Bronchial epithelial cell (primary cell): ENCODE measurements at regions not wholly inside any gene's neighbourhood (a gene's known extent, or its start where the extent isn't known, plus 50 kb on each side); places are given as distances from the start of the nearest gene placed in this dataset.

Source experiments
- DNase-seq: peaks from one replicate; pipeline ENCODE4 v3.0.0-alpha.2; 2010; ENCODE audit warnings: low read depth
- FAIRE-seq: peaks from 2 replicates; lab custom pipeline; 2011; peaks lifted over from hg19 to GRCh38; lab: Jason Lieb, UNC
- H3K27me3 ChIP-seq: 2 replicates; pipeline ENCODE4 v1.5.1; 2011; ENCODE audit warnings: low read length; ENCODE audit not compliant: control insufficient read depth, insufficient read depth
- H3K36me3 ChIP-seq: 2 replicates; pipeline ENCODE4 v1.5.1; 2011; ENCODE audit warnings: low read length; ENCODE audit not compliant: control insufficient read depth, insufficient read depth
- H3K4me3 ChIP-seq: 2 replicates; pipeline ENCODE4 v1.5.1; 2011; ENCODE audit warnings: mild to moderate bottlenecking, low read depth, low read length, control low read depth
- TF ChIP-seq, protein P1 (sequence below): IDR thresholded peaks from 2 replicates; pipeline ENCODE4 v1.5.1; 2011; ENCODE audit warnings: mild to moderate bottlenecking, moderate library complexity, low read length, control low read depth, inconsistent platforms; ENCODE audit not compliant: insufficient read depth, severe bottlenecking

DNA sequence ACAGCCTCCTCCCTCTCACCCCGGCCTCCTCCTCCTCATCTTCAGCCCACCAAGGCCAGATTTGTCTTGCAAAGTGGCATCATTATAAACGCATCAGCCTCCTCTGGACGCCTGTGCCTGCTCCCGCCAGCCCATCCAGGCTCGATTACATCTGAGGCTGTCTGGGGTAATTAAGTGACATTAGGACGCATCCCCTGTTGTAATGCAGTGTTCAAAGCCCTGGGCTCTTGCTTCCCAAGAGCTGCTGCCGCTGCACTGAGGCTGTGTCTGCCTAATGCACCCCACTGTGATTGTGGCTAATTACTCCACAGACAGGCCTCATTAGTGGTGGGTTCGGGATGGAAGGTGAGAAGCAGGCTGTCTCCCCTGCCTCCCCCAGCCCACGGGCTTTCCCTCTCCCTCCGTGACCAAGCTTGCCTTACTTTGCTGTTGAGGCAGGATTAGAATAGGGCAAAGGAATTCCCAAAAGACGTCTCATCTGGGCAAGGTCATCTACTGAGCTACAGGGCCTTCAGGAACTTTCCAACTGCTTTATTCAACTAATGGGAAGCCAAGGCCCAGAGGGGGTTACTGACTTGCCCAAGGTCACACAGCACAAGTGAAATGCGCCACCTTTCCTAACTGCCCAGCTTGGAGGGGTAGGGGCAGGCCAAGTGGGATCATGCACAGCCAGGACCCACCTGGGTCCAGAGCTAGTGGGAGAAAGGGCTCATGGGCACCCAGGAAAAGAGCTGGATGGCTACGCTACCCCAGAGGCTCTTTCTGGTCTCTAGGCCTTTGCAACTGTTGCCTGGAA is 66.2 kb upstream of the PCBD1 start:
- DNase-seq (no peak), FAIRE-seq (no peak)
- Histone ChIP-seq H3K4me3 (no peak overlapping the region), H3K27me3 (peaks cover 2% of the 10 kb centered on the region), H3K36me3 (no peaks in the 10 kb centered on the region)
- TF ChIP-seq, protein P1, sequence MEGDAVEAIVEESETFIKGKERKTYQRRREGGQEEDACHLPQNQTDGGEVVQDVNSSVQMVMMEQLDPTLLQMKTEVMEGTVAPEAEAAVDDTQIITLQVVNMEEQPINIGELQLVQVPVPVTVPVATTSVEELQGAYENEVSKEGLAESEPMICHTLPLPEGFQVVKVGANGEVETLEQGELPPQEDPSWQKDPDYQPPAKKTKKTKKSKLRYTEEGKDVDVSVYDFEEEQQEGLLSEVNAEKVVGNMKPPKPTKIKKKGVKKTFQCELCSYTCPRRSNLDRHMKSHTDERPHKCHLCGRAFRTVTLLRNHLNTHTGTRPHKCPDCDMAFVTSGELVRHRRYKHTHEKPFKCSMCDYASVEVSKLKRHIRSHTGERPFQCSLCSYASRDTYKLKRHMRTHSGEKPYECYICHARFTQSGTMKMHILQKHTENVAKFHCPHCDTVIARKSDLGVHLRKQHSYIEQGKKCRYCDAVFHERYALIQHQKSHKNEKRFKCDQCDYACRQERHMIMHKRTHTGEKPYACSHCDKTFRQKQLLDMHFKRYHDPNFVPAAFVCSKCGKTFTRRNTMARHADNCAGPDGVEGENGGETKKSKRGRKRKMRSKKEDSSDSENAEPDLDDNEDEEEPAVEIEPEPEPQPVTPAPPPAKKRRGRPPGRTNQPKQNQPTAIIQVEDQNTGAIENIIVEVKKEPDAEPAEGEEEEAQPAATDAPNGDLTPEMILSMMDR = no peak

DNA sequence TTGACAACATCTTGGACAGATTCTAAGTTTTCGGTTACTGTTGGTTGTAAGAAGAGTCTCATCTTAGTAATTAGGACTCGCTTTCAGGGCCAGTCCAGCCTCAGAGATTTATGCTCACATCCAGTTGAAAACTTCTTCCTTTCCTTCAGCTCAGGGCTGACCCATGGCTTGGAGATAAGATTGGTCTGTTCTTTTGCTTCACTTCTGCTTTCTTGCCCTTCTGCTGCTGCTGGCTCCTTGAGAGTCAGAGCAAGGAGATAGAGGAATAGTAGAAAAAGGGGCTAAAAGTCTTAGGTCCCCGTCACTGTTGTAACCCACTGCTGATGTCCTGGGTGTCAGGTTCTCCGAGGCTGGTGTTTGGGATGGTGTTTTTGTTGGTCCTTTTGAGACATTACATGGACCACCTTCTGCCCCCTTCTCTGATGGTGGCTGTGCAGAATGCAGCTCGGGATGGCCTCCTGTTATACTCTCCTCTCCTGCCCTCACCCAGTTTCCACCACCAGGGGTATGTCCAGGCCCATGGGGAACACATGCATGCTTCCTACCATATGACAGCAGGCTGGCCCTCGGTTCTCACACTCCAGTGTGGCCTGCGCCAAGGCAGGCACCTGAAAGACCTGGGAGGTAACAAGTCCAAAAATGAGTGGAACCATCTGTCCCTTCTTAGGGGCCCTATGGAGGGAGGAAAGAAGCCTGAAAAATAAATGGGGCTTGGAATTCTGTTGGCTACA is 67.8 kb upstream of the PCBD1 start:
- DNase-seq (no peak), FAIRE-seq (no peak)
- H3K36me3 ChIP-seq = no peaks in the 10 kb centered on the region
- H3K27me3 ChIP-seq = peaks cover 2% of the 10 kb centered on the region
- TF ChIP-seq, protein P1 = no peak
- no peak overlapping the region for H3K4me3 ChIP-seq

DNA sequence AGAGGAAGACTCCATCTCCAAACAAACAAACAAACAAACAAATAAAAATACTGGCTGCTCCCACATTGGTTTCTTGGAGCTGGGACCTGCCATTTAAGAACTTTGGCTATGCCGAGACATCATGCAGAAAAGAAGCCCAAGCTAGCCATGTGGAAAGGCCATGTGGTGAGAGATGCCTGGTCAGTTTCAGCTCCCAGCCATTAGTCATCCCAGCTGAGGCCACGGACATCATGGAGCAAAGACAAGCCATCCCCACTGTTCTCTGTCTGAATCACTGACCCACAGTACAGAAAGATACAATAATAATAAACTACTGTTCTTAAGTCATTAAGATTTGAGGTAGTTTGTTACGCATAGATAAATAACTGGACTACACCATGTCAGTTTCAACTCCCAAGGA is 70.0 kb upstream of the PCBD1 start:
- DNase-seq = no peak
- TF ChIP-seq, protein P1 = no peak
- no peaks in the 10 kb centered on the region for H3K36me3 ChIP-seq
- peaks cover 4% of the 10 kb centered on the region for H3K27me3 ChIP-seq
- no peak overlapping the region for H3K4me3 ChIP-seq
- no peak for FAIRE-seq

DNA sequence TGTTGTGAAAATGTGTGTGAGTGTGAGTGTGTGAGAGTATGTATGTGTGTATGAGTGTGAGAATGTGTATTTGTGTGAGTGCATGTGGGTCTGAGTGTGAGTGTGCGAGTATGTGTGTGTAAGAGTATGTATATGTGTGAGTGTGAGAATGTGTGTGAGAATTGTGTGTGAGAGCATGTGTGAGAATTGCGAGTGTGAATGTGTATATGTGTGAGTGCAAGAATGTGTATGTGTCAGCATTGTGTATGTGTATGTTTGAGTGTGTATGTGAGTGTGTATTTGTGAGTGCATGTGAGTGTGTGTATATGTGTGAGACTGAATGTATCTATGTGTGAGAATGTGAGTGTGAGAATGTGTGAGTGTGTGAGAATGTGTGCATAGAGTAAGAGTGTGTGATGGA is 72.0 kb upstream of the PCBD1 start:
- TF ChIP-seq, protein P1 = no peak
- peaks cover 2% of the 10 kb centered on the region for H3K27me3 ChIP-seq
- FAIRE-seq (peak; percentile 7), DNase-seq (no peak)
- H3K4me3 ChIP-seq = no peak overlapping the region
- no peaks in the 10 kb centered on the region for H3K36me3 ChIP-seq

DNA sequence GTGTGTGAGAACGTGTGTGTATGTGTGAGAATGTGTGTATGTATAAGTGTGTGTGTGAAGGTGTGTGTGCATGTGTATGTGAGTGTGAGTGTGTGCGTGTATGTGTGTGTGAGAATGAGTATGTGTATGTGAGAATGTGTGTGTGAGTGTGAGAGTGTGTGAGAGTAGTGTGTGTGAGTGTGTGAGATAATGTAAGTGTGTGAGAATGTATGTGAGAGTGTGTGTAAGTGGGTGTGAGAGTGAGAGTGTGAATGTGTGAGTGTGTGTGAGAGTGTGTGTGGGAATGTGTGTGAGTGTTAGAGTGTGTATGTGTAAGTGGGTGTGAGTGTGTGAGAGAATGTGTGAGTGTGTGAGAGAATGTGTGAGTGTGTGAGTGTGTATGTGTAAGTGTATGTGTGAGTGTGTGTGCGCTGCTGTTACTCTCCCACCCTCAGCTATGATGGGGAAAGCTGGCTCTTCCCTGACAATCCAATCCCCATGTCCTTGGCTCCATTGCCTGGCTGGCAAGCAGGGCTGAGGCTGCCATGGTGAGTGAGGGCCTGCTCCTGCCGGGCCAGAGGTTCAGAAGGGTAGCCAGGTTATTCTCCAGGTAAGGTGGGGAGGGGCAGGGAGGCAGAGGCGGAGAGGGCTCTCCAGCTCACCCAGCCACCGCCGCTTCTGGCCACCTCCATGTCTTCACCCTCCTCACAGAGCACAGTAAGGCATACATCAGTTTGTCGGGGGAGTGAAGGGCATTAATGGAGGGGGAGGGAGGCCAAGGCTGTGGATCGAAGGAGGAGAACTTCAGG is 72.6 kb upstream of the PCBD1 start:
- no peak for DNase-seq
- peak; percentile 98 for FAIRE-seq
- peaks cover 2% of the 10 kb centered on the region for H3K27me3 ChIP-seq
- no peaks in the 10 kb centered on the region for H3K36me3 ChIP-seq
- TF ChIP-seq, protein P1 = no peak
- H3K4me3 ChIP-seq = no peak overlapping the region
